PC-9 (cell line): ENCODE measurements at regions not wholly inside any gene's neighbourhood (a gene's known extent, or its start where the extent isn't known, plus 50 kb on each side); places are given as distances from the start of the nearest gene placed in this dataset.

ENCODE experiments used
- CTCF ChIP-seq: fragments of 200-600 bp; sonication (generic); conservative IDR thresholded peaks from 2 replicates; pipeline ENCODE4 v1.6.1; 2017; ENCODE audit warnings: mixed run types, antibody characterized with exemption, mild to moderate bottlenecking, moderate library complexity
- EZH2 ChIP-seq: fragments of 200-600 bp; sonication (generic); IDR thresholded peaks from 2 replicates; pipeline ENCODE4 v1.8.0; 2017; ENCODE audit warnings: antibody characterized with exemption, low read depth

- no peak for TF ChIP-seq CTCF
- no peak for TF ChIP-seq EZH2
These were observed 149.7 kb upstream of the EEPD1 start for GRCh38 chr7:36003343-36003742.
